ENCODE measurements at regions not wholly inside any gene's neighbourhood (a gene's known extent, or its start where the extent isn't known, plus 50 kb on each side); places are given as distances from the start of the nearest gene placed in this dataset.

DNA sequence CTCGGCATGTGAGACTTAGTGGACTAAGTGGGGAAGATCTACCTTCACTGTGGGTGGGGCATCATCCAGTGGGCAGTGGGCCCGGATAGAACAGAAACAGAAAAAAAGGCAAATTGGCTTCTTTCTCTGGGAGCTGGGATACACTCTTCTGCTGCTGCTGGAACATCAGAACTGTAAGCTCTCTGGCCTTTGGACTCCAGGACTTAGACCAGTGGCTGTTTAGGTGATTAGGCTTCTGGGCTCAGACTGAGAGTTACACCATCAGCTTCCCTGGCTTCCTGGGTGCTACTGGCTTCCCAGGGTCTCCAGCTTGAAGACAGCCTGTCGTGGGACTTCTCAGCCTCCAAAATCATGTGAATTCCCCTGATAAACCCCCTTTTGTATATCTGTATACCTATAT lies 122.7 kb upstream of the SLC28A3 start:
- no peak for TF ChIP-seq CTCF (IDR thresholded peaks at IDR 0.05; ENCODE audit: low read depth, low read length)
- Histone ChIP-seq H3K27ac (ENCODE audit: low read depth, low read length) (no peak overlapping the region), H3K27me3 (ENCODE audit: control insufficient read depth, insufficient read depth, low read length) (no peaks in the 10 kb centered on the region), H3K4me3 (ENCODE audit: low read depth, low read length) (no peak overlapping the region), H3K9me3 (ENCODE audit: control insufficient read depth, insufficient read depth, low read length) (no peaks in the 10 kb centered on the region; the same call in 1 of the 2 replicates)
- ChIA-PET CTCF (no interaction called here), POLR2A (no interaction called here)
- DNase-seq (ENCODE audit: low read depth, low spot score): no peak

DNA sequence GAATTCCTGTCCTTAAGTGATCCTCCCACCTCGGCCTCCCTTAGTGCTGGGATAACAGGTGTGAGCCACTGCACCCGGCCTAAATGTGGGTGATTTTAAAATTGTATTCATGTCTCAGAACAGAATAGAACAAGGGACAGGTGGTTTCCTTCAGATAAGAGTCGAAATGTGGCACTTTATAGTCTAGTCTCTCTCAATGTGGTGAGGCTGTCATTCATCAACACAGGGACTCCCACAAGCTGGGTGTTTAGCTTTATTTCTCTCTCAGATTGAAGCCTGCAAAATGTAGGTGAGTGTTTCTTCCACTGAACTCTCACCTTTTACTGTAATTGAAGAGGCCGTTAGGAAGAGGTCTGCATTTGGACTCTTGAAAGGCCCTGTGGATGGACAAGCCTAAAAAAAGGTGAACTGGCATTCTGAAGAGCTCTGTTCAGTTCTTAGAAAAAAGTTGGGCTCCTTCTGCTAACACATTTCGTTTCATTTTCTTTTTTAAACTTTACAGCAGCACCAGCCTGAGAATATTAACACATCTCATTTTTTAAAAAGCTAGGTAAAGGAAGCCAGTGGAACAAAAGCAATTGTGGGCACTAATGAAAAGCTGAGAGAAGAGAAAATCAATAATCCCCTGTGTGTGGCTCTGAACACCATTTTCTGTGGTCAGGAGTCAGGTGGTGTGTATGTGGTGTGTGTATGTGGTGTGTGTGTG lies 126.2 kb upstream of the SLC28A3 start:
- no peak overlapping the region for H3K4me3 ChIP-seq (ENCODE audit: low read depth, low read length)
- POLR2A ChIA-PET: no interaction called here
- no peak for TF ChIP-seq CTCF (IDR thresholded peaks at IDR 0.05; ENCODE audit: low read depth, low read length)
- H3K27ac ChIP-seq (ENCODE audit: low read depth, low read length): no peak overlapping the region
- no peaks in the 10 kb centered on the region for H3K27me3 ChIP-seq (ENCODE audit: control insufficient read depth, insufficient read depth, low read length)
- H3K9me3 ChIP-seq (ENCODE audit: control insufficient read depth, insufficient read depth, low read length): no peaks in the 10 kb centered on the region; the same call in 1 of the 2 replicates
- no peak for DNase-seq (ENCODE audit: low read depth, low spot score)
- CTCF ChIA-PET: no interaction called here

- no peaks in the 10 kb centered on the region for H3K9me3 ChIP-seq (ENCODE audit: control insufficient read depth, insufficient read depth, low read length)
- DNase-seq (ENCODE audit: low read depth, low spot score): no peak
- no peak overlapping the region for H3K27ac ChIP-seq (ENCODE audit: low read depth, low read length)
- TF ChIP-seq CTCF (IDR thresholded peaks at IDR 0.05; ENCODE audit: low read depth, low read length): no peak
- H3K27me3 ChIP-seq (ENCODE audit: control insufficient read depth, insufficient read depth, low read length): no peaks in the 10 kb centered on the region
- H3K4me3 ChIP-seq (ENCODE audit: low read depth, low read length): no peak overlapping the region
- CTCF ChIA-PET: no interaction called here
- POLR2A ChIA-PET: no interaction called here
Measured at GRCh38 chr9:84471816-84472215, 131.3 kb upstream of the SLC28A3 start.

DNA sequence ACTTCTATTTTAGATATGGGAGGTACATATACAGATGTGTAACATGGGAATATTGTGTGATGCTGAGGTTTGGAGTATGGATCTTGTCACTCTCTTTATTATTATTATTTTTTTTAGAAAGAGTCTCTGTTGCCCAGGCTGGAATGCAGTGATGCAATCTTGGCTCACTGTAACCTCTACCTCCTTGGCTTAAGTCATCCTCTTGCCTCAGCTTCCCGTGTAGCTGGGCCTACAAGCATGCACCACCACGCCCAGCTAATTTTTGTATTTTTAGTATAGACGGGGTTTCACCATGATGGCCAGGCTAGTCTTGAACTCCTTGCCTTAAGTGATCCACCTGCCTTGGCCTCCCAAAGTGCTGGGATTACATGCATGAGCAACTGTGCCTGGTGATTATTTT lies 138.4 kb upstream of the SLC28A3 start:
- no peak for DNase-seq (ENCODE audit: low read depth, low spot score)
- H3K27ac ChIP-seq (ENCODE audit: low read depth, low read length): no peak overlapping the region
- ChIA-PET POLR2A (no interaction called here), CTCF (no interaction called here)
- H3K9me3 ChIP-seq (ENCODE audit: control insufficient read depth, insufficient read depth, low read length): peaks cover 7% of the 10 kb centered on the region
- TF ChIP-seq CTCF (IDR thresholded peaks at IDR 0.05; ENCODE audit: low read depth, low read length): no peak
- H3K27me3 ChIP-seq (ENCODE audit: control insufficient read depth, insufficient read depth, low read length): no peaks in the 10 kb centered on the region
- no peak overlapping the region for H3K4me3 ChIP-seq (ENCODE audit: low read depth, low read length)

GRCh38 chr9:84480071-84480470 lies 139.5 kb upstream of the SLC28A3 start:
- ChIA-PET POLR2A (no interaction called here), CTCF (no interaction called here)
- Histone ChIP-seq H3K4me3 (ENCODE audit: low read depth, low read length) (no peak overlapping the region), H3K27me3 (ENCODE audit: control insufficient read depth, insufficient read depth, low read length) (no peaks in the 10 kb centered on the region), H3K27ac (ENCODE audit: low read depth, low read length) (no peak overlapping the region), H3K9me3 (ENCODE audit: control insufficient read depth, insufficient read depth, low read length) (peaks cover 7% of the 10 kb centered on the region)
- DNase-seq (ENCODE audit: low read depth, low spot score): no peak
- TF ChIP-seq CTCF (IDR thresholded peaks at IDR 0.05; ENCODE audit: low read depth, low read length): no peak

Measured in AG04450 (cell line).